ENCODE measurements at regions not wholly inside any gene's neighbourhood (a gene's known extent, or its start where the extent isn't known, plus 50 kb on each side); places are given as distances from the start of the nearest gene placed in this dataset.

DNA sequence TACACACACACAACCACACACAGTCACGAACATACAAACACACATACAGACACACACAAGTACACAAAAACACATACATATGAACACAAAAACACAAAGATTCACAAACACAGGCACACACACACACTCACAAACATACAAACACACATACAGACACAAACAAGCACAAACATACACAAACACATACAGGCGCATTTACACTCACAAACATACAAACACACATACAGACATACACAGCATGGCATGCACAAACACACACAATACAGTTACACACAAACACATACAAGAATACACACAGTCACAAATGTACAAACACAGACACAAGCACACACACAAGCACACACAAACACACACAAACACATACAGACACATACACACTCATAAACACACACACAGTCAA is 247.9 kb downstream of the TENT4A start:
- DNase-seq (ENCODE audit: low read depth in 1 of 2, low spot score in 1 of 2) = no peak
- H3K4me3 ChIP-seq (replicated peaks; ENCODE audit: insufficient read depth, low read length) = no peak overlapping the region

DNA sequence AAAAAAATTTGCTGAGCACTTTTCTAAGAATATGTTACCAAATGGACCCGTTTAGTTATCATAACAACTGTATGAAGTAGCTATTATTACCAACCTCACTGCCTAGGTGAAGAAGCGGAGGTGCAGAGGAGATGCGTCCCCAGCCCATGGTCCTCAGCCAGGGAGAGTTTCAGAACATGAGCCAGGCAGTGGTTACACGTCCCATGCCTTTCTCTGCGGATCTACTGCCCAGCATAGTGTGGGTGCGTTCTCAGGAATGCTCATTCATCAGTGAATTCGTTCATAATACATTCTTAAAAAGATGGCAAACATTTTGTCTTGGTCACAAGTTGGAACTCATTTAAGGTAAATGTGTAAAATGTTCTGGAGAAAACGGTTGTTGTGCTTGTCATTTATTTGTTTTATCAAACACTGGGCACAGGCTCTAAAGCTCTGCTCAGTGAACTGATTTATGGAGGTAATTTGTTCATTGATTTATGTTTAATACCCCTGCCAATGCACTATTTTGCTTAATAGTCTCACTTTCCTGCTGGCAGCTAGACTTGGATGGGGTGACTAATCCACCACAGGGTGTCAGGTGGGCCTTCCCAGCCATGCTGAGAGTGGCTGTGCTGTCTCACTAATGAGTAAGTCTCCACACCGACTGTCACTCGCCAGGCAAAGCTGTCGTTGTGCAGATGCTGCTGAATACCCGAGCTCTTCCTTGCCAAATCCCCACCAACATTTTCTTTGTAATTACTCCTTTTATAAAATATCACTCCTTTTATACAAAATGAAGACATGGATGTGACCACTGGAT is 248.8 kb downstream of the TENT4A start:
- H3K27ac ChIP-seq (replicated peaks) = no peak overlapping the region
- H3K4me3 ChIP-seq (replicated peaks; ENCODE audit: insufficient read depth, low read length) = no peak overlapping the region
- TF ChIP-seq, protein P1, sequence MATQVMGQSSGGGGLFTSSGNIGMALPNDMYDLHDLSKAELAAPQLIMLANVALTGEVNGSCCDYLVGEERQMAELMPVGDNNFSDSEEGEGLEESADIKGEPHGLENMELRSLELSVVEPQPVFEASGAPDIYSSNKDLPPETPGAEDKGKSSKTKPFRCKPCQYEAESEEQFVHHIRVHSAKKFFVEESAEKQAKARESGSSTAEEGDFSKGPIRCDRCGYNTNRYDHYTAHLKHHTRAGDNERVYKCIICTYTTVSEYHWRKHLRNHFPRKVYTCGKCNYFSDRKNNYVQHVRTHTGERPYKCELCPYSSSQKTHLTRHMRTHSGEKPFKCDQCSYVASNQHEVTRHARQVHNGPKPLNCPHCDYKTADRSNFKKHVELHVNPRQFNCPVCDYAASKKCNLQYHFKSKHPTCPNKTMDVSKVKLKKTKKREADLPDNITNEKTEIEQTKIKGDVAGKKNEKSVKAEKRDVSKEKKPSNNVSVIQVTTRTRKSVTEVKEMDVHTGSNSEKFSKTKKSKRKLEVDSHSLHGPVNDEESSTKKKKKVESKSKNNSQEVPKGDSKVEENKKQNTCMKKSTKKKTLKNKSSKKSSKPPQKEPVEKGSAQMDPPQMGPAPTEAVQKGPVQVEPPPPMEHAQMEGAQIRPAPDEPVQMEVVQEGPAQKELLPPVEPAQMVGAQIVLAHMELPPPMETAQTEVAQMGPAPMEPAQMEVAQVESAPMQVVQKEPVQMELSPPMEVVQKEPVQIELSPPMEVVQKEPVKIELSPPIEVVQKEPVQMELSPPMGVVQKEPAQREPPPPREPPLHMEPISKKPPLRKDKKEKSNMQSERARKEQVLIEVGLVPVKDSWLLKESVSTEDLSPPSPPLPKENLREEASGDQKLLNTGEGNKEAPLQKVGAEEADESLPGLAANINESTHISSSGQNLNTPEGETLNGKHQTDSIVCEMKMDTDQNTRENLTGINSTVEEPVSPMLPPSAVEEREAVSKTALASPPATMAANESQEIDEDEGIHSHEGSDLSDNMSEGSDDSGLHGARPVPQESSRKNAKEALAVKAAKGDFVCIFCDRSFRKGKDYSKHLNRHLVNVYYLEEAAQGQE (IDR thresholded peaks at IDR 0.05; ENCODE audit: insufficient replicate concordance, low read depth) = no peak
- TF ChIP-seq SPI1 (IDR thresholded peaks at IDR 0.05; ENCODE audit: borderline replicate concordance, low read depth) = no peak
- TF ChIP-seq POLR2AphosphoS5 (IDR thresholded peaks at IDR 0.05; ENCODE audit: low read depth) = no peak
- no peak for TF ChIP-seq GABPA (IDR thresholded peaks at IDR 0.05; ENCODE audit: low read depth)
- TF ChIP-seq, protein P2, sequence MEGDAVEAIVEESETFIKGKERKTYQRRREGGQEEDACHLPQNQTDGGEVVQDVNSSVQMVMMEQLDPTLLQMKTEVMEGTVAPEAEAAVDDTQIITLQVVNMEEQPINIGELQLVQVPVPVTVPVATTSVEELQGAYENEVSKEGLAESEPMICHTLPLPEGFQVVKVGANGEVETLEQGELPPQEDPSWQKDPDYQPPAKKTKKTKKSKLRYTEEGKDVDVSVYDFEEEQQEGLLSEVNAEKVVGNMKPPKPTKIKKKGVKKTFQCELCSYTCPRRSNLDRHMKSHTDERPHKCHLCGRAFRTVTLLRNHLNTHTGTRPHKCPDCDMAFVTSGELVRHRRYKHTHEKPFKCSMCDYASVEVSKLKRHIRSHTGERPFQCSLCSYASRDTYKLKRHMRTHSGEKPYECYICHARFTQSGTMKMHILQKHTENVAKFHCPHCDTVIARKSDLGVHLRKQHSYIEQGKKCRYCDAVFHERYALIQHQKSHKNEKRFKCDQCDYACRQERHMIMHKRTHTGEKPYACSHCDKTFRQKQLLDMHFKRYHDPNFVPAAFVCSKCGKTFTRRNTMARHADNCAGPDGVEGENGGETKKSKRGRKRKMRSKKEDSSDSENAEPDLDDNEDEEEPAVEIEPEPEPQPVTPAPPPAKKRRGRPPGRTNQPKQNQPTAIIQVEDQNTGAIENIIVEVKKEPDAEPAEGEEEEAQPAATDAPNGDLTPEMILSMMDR (IDR thresholded peaks at IDR 0.05; ENCODE audit: insufficient read depth, low read length) = no peak
- H3K27me3 ChIP-seq (ENCODE audit: insufficient read depth, poor library complexity, severe bottlenecking) = peaks cover 3% of the 10 kb centered on the region
- no peak for DNase-seq (ENCODE audit: low read depth in 1 of 2, low spot score in 1 of 2)

More for the DNA sequence above, 247.9 kb downstream of the TENT4A start:
- TF ChIP-seq, protein P2 (IDR thresholded peaks at IDR 0.05; ENCODE audit: insufficient read depth, low read length) = no peak
- TF ChIP-seq, protein P1 (IDR thresholded peaks at IDR 0.05; ENCODE audit: insufficient replicate concordance, low read depth) = no peak
- TF ChIP-seq GABPA (IDR thresholded peaks at IDR 0.05; ENCODE audit: low read depth) (no peak), SPI1 (IDR thresholded peaks at IDR 0.05; ENCODE audit: borderline replicate concordance, low read depth) (no peak), POLR2AphosphoS5 (IDR thresholded peaks at IDR 0.05; ENCODE audit: low read depth) (no peak)
- H3K27me3 ChIP-seq (ENCODE audit: insufficient read depth, poor library complexity, severe bottlenecking) = peaks cover 3% of the 10 kb centered on the region
- no peak overlapping the region for H3K27ac ChIP-seq (replicated peaks)

- no peak for DNase-seq (ENCODE audit: low read depth in 1 of 2, low spot score in 1 of 2)
- no peak overlapping the region for H3K4me3 ChIP-seq (replicated peaks; ENCODE audit: insufficient read depth, low read length)
- H3K27me3 ChIP-seq (ENCODE audit: insufficient read depth, poor library complexity, severe bottlenecking) = no peaks in the 10 kb centered on the region
- H3K27ac ChIP-seq (replicated peaks) = no peak overlapping the region
- TF ChIP-seq POLR2AphosphoS5 (IDR thresholded peaks at IDR 0.05; ENCODE audit: low read depth) (no peak), SPI1 (IDR thresholded peaks at IDR 0.05; ENCODE audit: borderline replicate concordance, low read depth) (no peak), GABPA (IDR thresholded peaks at IDR 0.05; ENCODE audit: low read depth) (no peak)
- TF ChIP-seq, protein P1 (IDR thresholded peaks at IDR 0.05; ENCODE audit: insufficient replicate concordance, low read depth) = no peak
- TF ChIP-seq, protein P2 (IDR thresholded peaks at IDR 0.05; ENCODE audit: insufficient read depth, low read length) = no peak
Measured at GRCh38 chr5:6976971-6977370, 263.7 kb downstream of the TENT4A start.
